ENCODE measurements at regions not wholly inside any gene's neighbourhood (a gene's known extent, or its start where the extent isn't known, plus 50 kb on each side); places are given as distances from the start of the nearest gene placed in this dataset.

DNA sequence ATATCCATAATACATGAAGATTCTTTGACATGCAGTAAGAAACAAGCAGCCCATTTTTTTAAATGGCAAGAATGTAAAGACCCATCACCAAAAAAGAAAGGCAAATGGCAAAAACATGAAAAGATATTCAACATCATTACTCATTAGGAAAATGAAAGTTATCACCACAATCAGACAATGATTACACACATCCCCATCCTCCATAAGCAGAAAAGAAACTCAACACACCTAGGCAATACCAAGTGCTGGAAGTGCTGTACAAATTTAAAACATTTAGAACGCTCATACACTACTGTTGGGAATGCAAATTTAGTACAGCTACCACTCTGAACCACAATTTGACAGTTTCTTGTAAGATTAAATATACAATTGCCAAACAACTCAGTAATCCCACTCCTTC is 466.7 kb downstream of the ACTL7B start:
- TF ChIP-seq POLR2A (IDR thresholded peaks at IDR 0.05; ENCODE audit: low read length), result no peak
- no peak for TF ChIP-seq GATA1 (IDR thresholded peaks at IDR 0.05; ENCODE audit: low read depth, low read length)

Data from erythroblast (primary cell).